ENCODE measurements at regions not wholly inside any gene's neighbourhood (a gene's known extent, or its start where the extent isn't known, plus 50 kb on each side); places are given as distances from the start of the nearest gene placed in this dataset.
"Not testable (repeated sequence)": the region's sequence is repeated elsewhere in the genome, so short reads cannot be mapped to it uniquely, and the experiment has no call there.

DNA sequence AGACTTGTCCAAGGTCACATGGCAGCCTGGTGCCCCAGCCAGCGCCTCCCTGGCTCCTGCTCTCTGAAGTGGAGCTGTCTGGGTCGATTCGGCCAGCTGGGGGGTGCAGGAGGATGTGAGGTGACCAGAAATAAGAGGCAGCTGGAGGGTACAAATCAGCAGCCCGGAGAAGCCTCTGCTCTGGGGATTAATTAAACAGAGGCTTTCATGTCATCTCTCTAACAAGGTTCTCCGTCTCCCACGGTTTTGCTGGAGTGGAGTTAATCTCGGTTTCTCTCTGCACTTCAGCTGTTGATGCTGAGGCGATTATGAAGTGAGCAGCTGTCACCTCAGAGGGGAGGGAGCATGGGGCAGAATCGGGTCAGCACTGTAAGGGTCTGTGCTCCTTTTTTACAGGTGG is 236.8 kb downstream of the TLE3 start:
- DNase-seq (ENCODE audit: low read depth in 2 of 2), result no peak

DNA sequence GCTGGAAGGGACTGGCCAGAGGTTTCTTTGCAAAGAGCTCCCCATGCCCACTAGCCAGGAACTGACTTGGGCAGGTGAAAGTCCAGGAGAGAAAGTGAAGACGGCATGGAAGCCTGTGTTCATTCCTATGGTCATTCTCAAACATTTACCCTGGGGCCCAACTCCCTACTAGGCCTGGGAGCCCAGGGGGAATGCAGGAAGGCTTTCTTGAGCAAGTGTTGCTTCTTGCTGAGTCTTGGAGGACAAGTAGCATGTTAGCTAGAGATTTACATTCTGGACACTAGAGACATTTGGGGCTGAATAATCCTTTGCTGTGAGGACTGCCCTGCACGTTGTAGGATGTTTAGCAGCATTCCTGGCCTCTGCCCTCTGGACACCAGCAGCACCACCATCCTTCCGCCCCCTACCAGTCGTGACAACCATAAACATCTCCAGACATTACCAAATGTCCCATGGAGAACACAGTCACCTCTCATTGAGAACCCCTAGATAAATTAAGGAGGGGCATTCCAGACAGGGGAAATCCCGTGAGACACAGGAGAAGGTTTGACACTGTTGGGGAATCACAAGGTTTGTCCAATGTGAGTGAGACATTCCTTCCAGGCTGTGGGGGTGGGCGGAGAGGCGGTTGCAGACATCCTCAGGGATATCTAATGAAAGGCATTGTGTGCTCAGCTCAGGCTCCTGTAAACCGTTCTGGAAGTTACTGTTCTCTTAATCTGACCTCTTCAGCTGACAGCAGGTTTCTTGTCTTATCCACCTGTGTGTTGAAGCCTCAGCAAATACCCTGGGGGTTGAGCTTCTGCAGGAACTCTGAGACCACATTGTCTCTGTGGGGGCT is 236.2 kb downstream of the TLE3 start:
- no peak for DNase-seq (ENCODE audit: low read depth in 2 of 2)

GRCh38 chr15:69862540-69862939 is 235.2 kb downstream of the TLE3 start:
- DNase-seq (ENCODE audit: low read depth in 2 of 2), result no peak

GRCh38 chr15:69863446-69863845 is 234.3 kb downstream of the TLE3 start:
- no peak for DNase-seq (ENCODE audit: low read depth in 2 of 2)

GRCh38 chr15:69865369-69865768 is 232.3 kb downstream of the TLE3 start:
- DNase-seq (ENCODE audit: low read depth in 2 of 2), result no peak

DNA sequence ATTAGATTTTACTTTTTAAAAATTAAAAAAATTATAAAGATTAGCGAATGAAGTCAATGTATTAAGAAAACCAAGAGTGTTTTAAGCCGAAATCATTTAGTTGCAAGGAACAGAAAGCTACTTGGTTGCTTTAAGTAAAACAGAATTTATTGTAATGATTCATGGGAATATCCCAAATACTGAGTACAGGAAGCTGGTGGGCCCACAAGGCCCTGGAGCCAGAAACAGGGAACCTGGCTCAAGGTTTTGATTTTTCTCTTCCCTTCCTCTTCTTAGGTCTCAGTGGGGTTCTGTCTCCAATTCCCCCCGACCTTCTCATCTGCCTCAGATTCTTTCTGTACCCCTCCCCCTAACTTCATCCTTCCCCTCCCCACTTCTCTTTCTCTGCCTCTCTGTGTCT is 229.0 kb downstream of the TLE3 start:
- DNase-seq (ENCODE audit: low read depth in 2 of 2), result no peak

- DNase-seq (ENCODE audit: low read depth in 2 of 2), result no peak
Measured at GRCh38 chr15:69869291-69869690, 228.4 kb downstream of the TLE3 start.

- DNase-seq (ENCODE audit: low read depth in 2 of 2), result no peak
Measured at GRCh38 chr15:69869881-69870505, 227.7 kb downstream of the TLE3 start.

- DNase-seq (ENCODE audit: low read depth in 2 of 2), result no peak
Measured at GRCh38 chr15:69871511-69872134, 226.1 kb downstream of the TLE3 start.

GRCh38 chr15:69873807-69874206 is 223.9 kb downstream of the TLE3 start:
- no peak for DNase-seq (ENCODE audit: low read depth in 2 of 2)

DNA sequence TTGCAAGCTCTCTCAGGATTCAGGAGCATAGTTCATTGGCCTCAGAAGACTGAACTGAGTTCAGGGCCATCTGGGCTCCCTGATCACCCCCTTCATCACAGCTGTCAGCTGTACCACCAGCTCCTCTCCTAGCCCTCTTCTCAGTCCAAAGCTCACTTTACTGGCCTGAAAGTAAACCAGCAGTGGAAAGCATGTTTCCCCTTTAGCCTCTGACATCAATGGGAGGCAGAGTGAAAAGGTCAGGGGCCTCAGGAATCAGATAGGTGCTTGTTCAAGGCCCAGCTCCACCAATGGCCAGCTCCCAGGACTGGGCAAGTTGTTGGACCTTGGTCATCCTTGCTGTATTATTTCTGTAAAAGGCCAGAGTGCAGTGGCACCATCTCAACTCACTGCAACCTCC is 223.4 kb downstream of the TLE3 start:
- DNase-seq (ENCODE audit: low read depth in 2 of 2), result no peak

GRCh38 chr15:69876064-69876940 is 221.4 kb downstream of the TLE3 start:
- no peak for DNase-seq (ENCODE audit: low read depth in 2 of 2)

- not testable (repeated sequence) for DNase-seq (ENCODE audit: low read depth in 2 of 2)
Measured at GRCh38 chr15:69879963-69880362, 217.8 kb downstream of the TLE3 start.

GRCh38 chr15:69880571-69881301 is 217.0 kb downstream of the TLE3 start:
- no peak for DNase-seq (ENCODE audit: low read depth in 2 of 2)

GRCh38 chr15:69881302-69881670 is 216.4 kb downstream of the TLE3 start:
- no peak for DNase-seq (ENCODE audit: low read depth in 2 of 2)

GRCh38 chr15:69881766-69882165 is 216.0 kb downstream of the TLE3 start:
- no peak for DNase-seq (ENCODE audit: low read depth in 2 of 2)

- DNase-seq (ENCODE audit: low read depth in 2 of 2), result no peak
Measured at GRCh38 chr15:69883306-69883705, 214.4 kb downstream of the TLE3 start.

- DNase-seq (ENCODE audit: low read depth in 2 of 2), result no peak
Measured at GRCh38 chr15:69885173-69885955, 212.4 kb downstream of the TLE3 start.

DNA sequence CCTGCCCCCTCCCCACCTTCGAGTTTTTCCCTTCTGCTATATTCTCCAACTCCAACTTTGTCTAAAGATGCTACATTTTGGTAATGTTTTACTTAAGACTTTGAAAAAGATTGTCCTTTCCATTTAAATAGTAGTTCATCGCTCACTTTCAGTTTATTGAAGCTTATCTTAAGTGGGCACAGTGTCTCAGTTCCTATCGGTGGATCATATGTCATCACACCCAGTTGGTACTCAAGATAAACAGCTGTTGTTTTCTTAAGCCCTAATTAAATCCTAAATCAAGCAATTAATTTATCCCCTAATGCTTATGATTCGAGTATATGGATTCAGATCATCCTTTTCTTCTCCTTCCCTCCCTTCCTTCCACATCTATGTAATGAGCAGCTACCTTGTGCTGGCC is 210.7 kb downstream of the TLE3 start:
- no peak for DNase-seq (ENCODE audit: low read depth in 2 of 2)

GRCh38 chr15:69887553-69887952 is 210.2 kb downstream of the TLE3 start:
- DNase-seq (ENCODE audit: low read depth in 2 of 2), result no peak

GRCh38 chr15:69888406-69888805 is 209.3 kb downstream of the TLE3 start:
- DNase-seq (ENCODE audit: low read depth in 2 of 2), result no peak
